ENCODE measurements at regions not wholly inside any gene's neighbourhood (a gene's known extent, or its start where the extent isn't known, plus 50 kb on each side); places are given as distances from the start of the nearest gene placed in this dataset.
"Not testable (repeated sequence)": the region's sequence is repeated elsewhere in the genome, so short reads cannot be mapped to it uniquely, and the experiment has no call there.

DNA sequence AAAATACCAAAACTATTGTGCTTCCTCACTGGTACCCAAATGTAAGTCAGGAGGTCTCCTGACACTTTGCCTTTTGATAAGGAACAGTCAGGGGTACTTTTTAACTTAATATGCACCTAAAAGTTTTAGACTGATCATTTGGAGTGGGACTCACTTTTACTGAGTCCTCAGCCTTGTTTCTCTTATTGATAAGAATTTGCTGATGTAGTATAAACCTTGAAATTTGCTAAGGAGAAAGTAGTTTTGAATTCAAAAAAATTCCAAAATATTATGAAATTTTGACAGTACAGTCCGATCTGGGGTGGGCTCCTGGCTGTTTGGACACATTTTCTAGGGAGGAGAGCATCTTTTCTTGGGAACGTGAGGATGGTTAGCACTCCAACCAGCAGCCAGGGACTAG, 91.4 kb upstream of the GATB start:
- Mint-ChIP-seq H3K4me1 (no peaks in the 10 kb centered on the region), H3K27me3 (ENCODE audit: low read depth) (peaks cover 10% of the 10 kb centered on the region), H3K9me3 (no peaks in the 10 kb centered on the region), H3K27ac (no peak overlapping the region), H3K36me3 (ENCODE audit: low read depth) (no peaks in the 10 kb centered on the region), H3K4me3 (no peak overlapping the region)
- TF ChIP-seq, protein P1, sequence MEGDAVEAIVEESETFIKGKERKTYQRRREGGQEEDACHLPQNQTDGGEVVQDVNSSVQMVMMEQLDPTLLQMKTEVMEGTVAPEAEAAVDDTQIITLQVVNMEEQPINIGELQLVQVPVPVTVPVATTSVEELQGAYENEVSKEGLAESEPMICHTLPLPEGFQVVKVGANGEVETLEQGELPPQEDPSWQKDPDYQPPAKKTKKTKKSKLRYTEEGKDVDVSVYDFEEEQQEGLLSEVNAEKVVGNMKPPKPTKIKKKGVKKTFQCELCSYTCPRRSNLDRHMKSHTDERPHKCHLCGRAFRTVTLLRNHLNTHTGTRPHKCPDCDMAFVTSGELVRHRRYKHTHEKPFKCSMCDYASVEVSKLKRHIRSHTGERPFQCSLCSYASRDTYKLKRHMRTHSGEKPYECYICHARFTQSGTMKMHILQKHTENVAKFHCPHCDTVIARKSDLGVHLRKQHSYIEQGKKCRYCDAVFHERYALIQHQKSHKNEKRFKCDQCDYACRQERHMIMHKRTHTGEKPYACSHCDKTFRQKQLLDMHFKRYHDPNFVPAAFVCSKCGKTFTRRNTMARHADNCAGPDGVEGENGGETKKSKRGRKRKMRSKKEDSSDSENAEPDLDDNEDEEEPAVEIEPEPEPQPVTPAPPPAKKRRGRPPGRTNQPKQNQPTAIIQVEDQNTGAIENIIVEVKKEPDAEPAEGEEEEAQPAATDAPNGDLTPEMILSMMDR (IDR thresholded peaks at IDR 0.05; ENCODE audit: unreplicated experiment in 3 of 3), result no peak

DNA sequence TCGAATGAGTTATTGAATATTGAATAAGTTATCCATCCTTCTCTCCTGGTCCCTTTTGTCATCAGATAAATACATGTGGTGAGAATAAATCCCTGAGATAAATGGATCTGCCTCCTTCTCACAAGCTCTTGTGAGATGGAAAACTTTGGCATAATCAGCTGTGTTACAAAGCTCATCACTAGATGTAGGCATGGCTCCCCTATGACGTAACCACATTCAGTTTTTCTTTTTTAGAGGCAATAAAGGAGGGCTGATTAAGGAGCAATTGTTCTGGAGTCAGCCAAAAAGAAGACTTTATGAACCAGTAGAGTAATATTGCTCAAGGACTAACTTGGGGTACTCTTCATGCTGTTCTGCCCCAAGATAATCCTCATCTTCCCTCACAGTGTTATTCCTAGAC, 90.5 kb upstream of the GATB start:
- no peak overlapping the region for H3K27ac Mint-ChIP-seq
- no peaks in the 10 kb centered on the region for H3K4me1 Mint-ChIP-seq
- H3K27me3 Mint-ChIP-seq (ENCODE audit: low read depth), result peaks cover 10% of the 10 kb centered on the region
- no peak overlapping the region for H3K4me3 Mint-ChIP-seq
- H3K36me3 Mint-ChIP-seq (ENCODE audit: low read depth), result no peaks in the 10 kb centered on the region
- TF ChIP-seq, protein P1 (IDR thresholded peaks at IDR 0.05; ENCODE audit: unreplicated experiment in 3 of 3), result no peak
- H3K9me3 Mint-ChIP-seq, result no peaks in the 10 kb centered on the region

DNA sequence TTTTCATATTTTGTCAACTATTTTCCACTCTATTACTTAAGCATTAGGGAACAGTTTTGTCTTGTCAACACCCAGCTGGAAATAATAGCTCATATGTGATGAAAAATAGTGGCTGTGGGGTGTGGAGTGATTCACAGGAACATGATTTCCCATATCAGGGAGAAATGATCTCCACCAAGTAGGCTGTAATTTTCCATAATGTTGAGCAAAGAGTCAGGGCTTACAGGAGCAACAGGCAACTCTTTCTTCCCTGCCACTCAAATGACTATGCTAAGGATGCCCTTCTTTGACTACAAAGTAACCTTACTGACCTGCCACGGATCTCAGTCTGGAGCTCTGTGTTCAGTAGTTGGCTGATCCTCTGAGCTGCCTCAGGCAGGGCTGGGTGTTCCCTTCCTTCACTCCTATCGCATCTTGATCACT, 90.0 kb upstream of the GATB start:
- Mint-ChIP-seq H3K27ac (no peak overlapping the region), H3K27me3 (ENCODE audit: low read depth) (peaks cover 6% of the 10 kb centered on the region), H3K9me3 (no peaks in the 10 kb centered on the region), H3K4me3 (no peak overlapping the region), H3K4me1 (no peaks in the 10 kb centered on the region), H3K36me3 (ENCODE audit: low read depth) (no peaks in the 10 kb centered on the region)
- TF ChIP-seq, protein P1 (IDR thresholded peaks at IDR 0.05; ENCODE audit: unreplicated experiment in 3 of 3), result no peak

DNA sequence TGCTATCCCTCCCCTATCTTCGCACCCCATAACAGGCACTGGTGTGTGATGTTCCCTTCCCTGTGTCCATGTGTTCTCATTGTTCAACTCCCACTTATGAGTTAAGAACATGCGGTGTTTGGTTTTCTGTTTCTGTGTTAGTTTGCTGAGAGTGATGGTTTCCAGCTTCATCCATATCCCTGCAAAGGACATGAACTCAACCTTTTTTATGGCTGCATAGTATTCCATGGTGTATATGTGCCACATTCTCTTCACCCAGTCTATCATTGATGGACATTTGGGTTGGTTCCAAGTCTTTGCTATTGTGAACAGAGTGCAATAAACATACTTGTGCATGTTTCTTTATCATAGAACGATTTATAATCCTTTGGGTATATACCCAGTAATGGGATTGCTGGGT, 84.7 kb upstream of the GATB start:
- not testable (repeated sequence) for H3K36me3 Mint-ChIP-seq (ENCODE audit: low read depth); H3K9me3 Mint-ChIP-seq

DNA sequence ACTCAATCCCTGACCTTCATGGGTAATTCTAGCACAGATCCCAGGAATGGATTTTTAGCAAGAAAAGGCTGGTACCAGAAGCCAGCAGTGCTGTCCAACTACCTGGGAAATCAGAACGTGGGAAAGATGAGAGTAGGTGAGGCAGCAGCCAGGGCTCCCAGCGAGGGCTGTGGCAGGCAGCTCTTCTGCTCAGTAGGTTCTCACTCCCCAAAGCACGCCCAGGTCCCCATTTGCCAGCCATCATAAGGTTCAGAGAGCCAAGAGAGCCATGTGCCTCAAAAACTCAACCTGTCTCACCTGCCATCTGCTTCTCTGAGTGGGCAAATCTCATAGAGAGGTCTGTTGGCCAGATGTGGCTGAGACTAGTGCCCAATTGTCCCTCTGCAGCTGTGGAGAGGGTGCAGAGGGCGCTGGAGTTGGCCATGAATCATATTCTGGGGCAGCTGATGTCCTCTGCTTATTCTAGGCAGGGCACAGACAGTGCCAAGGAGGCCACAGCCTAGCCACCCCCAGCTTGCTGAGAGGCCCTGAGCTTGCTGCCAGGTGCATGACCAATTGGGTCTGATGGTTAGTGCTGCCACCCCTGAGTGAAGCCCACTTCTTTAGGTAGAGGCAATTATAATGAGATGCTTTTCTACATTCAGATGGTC, 81.7 kb upstream of the GATB start:
- peaks cover 5% of the 10 kb centered on the region for H3K27me3 Mint-ChIP-seq (ENCODE audit: low read depth)
- H3K4me3 Mint-ChIP-seq, result no peak overlapping the region
- H3K9me3 Mint-ChIP-seq, result no peaks in the 10 kb centered on the region
- H3K36me3 Mint-ChIP-seq (ENCODE audit: low read depth), result no peaks in the 10 kb centered on the region
- TF ChIP-seq, protein P1 (IDR thresholded peaks at IDR 0.05; ENCODE audit: unreplicated experiment in 3 of 3), result no peak
- H3K4me1 Mint-ChIP-seq, result no peaks in the 10 kb centered on the region
- H3K27ac Mint-ChIP-seq, result no peak overlapping the region

More for the DNA sequence above, 84.7 kb upstream of the GATB start:
- not testable (repeated sequence) for H3K27me3 Mint-ChIP-seq (ENCODE audit: low read depth); H3K27ac Mint-ChIP-seq; H3K4me1 Mint-ChIP-seq
- H3K4me3 Mint-ChIP-seq, result peak overlapping the region in 1 of 3 experiments; percentile 28

DNA sequence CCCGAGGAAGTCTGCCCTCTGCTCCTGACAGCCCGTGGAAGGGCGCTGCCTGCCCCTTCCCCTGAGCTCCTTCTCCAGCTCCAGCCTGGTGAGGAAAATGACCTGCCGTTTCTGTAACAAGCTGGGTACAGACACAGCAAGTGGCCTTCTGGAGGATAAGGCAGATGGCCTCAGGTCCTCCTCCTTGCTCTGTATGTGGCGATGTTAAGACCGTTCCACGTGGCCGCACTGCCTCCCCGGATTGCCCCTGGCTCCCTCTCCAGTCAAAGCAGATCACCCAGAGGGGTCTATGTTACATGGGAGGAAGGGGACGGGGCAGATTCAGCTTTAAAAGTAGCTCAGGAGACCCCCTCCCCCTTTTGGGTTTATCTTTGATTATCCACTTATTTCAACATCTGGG, 80.3 kb upstream of the GATB start:
- Mint-ChIP-seq H3K27ac (no peak overlapping the region), H3K27me3 (ENCODE audit: low read depth) (peaks cover 5% of the 10 kb centered on the region), H3K9me3 (no peaks in the 10 kb centered on the region), H3K4me1 (no peaks in the 10 kb centered on the region), H3K4me3 (no peak overlapping the region), H3K36me3 (ENCODE audit: low read depth) (no peaks in the 10 kb centered on the region)
- TF ChIP-seq, protein P1 (IDR thresholded peaks at IDR 0.05; ENCODE audit: unreplicated experiment in 3 of 3), result no peak

Measured in nephron (organoid).